ENCODE measurements at regions not wholly inside any gene's neighbourhood (a gene's known extent, or its start where the extent isn't known, plus 50 kb on each side); places are given as distances from the start of the nearest gene placed in this dataset.
"Not testable (repeated sequence)": the region's sequence is repeated elsewhere in the genome, so short reads cannot be mapped to it uniquely, and the experiment has no call there.

DNA sequence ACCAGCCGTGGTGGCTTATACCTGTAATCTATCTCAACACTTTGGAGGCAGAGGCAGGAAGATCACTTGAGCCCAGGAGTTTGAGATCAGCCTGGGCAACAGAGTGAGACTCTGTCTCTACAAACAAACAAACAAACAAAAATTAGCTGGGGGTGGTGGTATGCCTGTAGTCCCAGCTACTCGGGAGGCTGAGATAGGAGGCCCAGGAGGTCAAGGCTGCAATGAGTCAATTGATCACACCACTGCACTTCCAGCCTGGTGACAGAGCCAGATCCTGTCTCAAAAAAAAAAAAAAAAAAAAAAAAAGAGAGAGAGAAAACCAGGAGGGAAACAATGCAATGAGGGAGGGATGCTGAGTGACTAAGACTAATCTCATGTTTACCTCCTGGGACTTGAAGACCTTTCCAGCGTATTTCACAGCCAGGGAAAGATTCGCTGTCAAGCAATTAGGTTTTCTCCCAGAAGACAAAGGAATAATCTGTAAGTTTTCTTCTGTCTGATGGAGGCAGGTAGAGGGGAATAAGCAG is 51.1 kb upstream of the MIER3 start:
- H2AFZ ChIP-seq (ENCODE audit: low read length, unreplicated experiment): no peak overlapping the region

GRCh38 chr5:57003566-57003965 is 51.6 kb upstream of the MIER3 start:
- H2AFZ ChIP-seq (ENCODE audit: low read length, unreplicated experiment); H3K27ac ChIP-seq (ENCODE audit: low read depth, low read length); H3K4me1 ChIP-seq (ENCODE audit: control insufficient read depth, insufficient read depth, low read length, unreplicated experiment); H3K36me3 ChIP-seq (ENCODE audit: insufficient read depth, low read length); H3K79me2 ChIP-seq (ENCODE audit: control insufficient read depth, insufficient read depth, low read length, unreplicated experiment); H3K4me3 ChIP-seq (ENCODE audit: low read depth, low read length): not testable (repeated sequence)
- H3K27me3 ChIP-seq (ENCODE audit: insufficient read depth, low read length): peaks cover 45% of the 10 kb centered on the region

More for the DNA sequence above, 51.1 kb upstream of the MIER3 start:
- H3K36me3 ChIP-seq (ENCODE audit: insufficient read depth, low read length): no peaks in the 10 kb centered on the region
- H3K27me3 ChIP-seq (ENCODE audit: insufficient read depth, low read length): peaks cover 45% of the 10 kb centered on the region
- H3K27ac ChIP-seq (ENCODE audit: low read depth, low read length): no peak overlapping the region
- H3K79me2 ChIP-seq (ENCODE audit: control insufficient read depth, insufficient read depth, low read length, unreplicated experiment): no peaks in the 10 kb centered on the region
- H3K4me3 ChIP-seq (ENCODE audit: low read depth, low read length): no peak overlapping the region
- no peaks in the 10 kb centered on the region for H3K4me1 ChIP-seq (ENCODE audit: control insufficient read depth, insufficient read depth, low read length, unreplicated experiment)

- H2AFZ ChIP-seq (ENCODE audit: low read length, unreplicated experiment): no peak overlapping the region
- no peaks in the 10 kb centered on the region for H3K4me1 ChIP-seq (ENCODE audit: control insufficient read depth, insufficient read depth, low read length, unreplicated experiment)
- no peak overlapping the region for H3K27ac ChIP-seq (ENCODE audit: low read depth, low read length)
- no peaks in the 10 kb centered on the region for H3K79me2 ChIP-seq (ENCODE audit: control insufficient read depth, insufficient read depth, low read length, unreplicated experiment)
- H3K4me3 ChIP-seq (ENCODE audit: low read depth, low read length): no peak overlapping the region
- H3K36me3 ChIP-seq (ENCODE audit: insufficient read depth, low read length): no peaks in the 10 kb centered on the region
- peaks cover 43% of the 10 kb centered on the region for H3K27me3 ChIP-seq (ENCODE audit: insufficient read depth, low read length)
Observed at GRCh38 chr5:57004800-57005199, 52.9 kb upstream of the MIER3 start.

GRCh38 chr5:57007344-57007743 is 55.4 kb upstream of the MIER3 start:
- Histone ChIP-seq H3K36me3 (ENCODE audit: insufficient read depth, low read length) (no peaks in the 10 kb centered on the region), H3K79me2 (ENCODE audit: control insufficient read depth, insufficient read depth, low read length, unreplicated experiment) (no peaks in the 10 kb centered on the region), H3K27me3 (ENCODE audit: insufficient read depth, low read length) (peaks cover 29% of the 10 kb centered on the region), H3K27ac (ENCODE audit: low read depth, low read length) (no peak overlapping the region), H3K4me3 (ENCODE audit: low read depth, low read length) (no peak overlapping the region), H2AFZ (ENCODE audit: low read length, unreplicated experiment) (no peak overlapping the region), H3K4me1 (ENCODE audit: control insufficient read depth, insufficient read depth, low read length, unreplicated experiment) (no peaks in the 10 kb centered on the region)

- H3K27ac ChIP-seq (ENCODE audit: low read depth, low read length): no peak overlapping the region
- no peaks in the 10 kb centered on the region for H3K79me2 ChIP-seq (ENCODE audit: control insufficient read depth, insufficient read depth, low read length, unreplicated experiment)
- no peak overlapping the region for H2AFZ ChIP-seq (ENCODE audit: low read length, unreplicated experiment)
- H3K27me3 ChIP-seq (ENCODE audit: insufficient read depth, low read length): peaks cover 26% of the 10 kb centered on the region
- no peak overlapping the region for H3K4me3 ChIP-seq (ENCODE audit: low read depth, low read length)
- H3K36me3 ChIP-seq (ENCODE audit: insufficient read depth, low read length): no peaks in the 10 kb centered on the region
- H3K4me1 ChIP-seq (ENCODE audit: control insufficient read depth, insufficient read depth, low read length, unreplicated experiment): no peaks in the 10 kb centered on the region
Observed at GRCh38 chr5:57009811-57010210, 57.9 kb upstream of the MIER3 start.

GRCh38 chr5:57010786-57011185 is 58.9 kb upstream of the MIER3 start:
- Histone ChIP-seq H3K36me3 (ENCODE audit: insufficient read depth, low read length) (no peaks in the 10 kb centered on the region), H3K4me3 (ENCODE audit: low read depth, low read length) (no peak overlapping the region), H3K4me1 (ENCODE audit: control insufficient read depth, insufficient read depth, low read length, unreplicated experiment) (no peaks in the 10 kb centered on the region), H3K27ac (ENCODE audit: low read depth, low read length) (no peak overlapping the region), H2AFZ (ENCODE audit: low read length, unreplicated experiment) (no peak overlapping the region), H3K27me3 (ENCODE audit: insufficient read depth, low read length) (peaks cover 30% of the 10 kb centered on the region), H3K79me2 (ENCODE audit: control insufficient read depth, insufficient read depth, low read length, unreplicated experiment) (no peaks in the 10 kb centered on the region)

- Histone ChIP-seq H3K4me3 (ENCODE audit: low read depth, low read length) (no peak overlapping the region), H3K4me1 (ENCODE audit: control insufficient read depth, insufficient read depth, low read length, unreplicated experiment) (no peaks in the 10 kb centered on the region), H3K27ac (ENCODE audit: low read depth, low read length) (no peak overlapping the region), H2AFZ (ENCODE audit: low read length, unreplicated experiment) (no peak overlapping the region), H3K79me2 (ENCODE audit: control insufficient read depth, insufficient read depth, low read length, unreplicated experiment) (no peaks in the 10 kb centered on the region), H3K36me3 (ENCODE audit: insufficient read depth, low read length) (no peaks in the 10 kb centered on the region), H3K27me3 (ENCODE audit: insufficient read depth, low read length) (peaks cover 30% of the 10 kb centered on the region)
Observed at GRCh38 chr5:57012511-57012910, 60.6 kb upstream of the MIER3 start.

GRCh38 chr5:57025961-57026360 is 74.0 kb upstream of the MIER3 start:
- H3K79me2 ChIP-seq (ENCODE audit: control insufficient read depth, insufficient read depth, low read length, unreplicated experiment): no peaks in the 10 kb centered on the region
- peaks cover 11% of the 10 kb centered on the region for H3K27me3 ChIP-seq (ENCODE audit: insufficient read depth, low read length)
- no peak overlapping the region for H3K27ac ChIP-seq (ENCODE audit: low read depth, low read length)
- H3K4me3 ChIP-seq (ENCODE audit: low read depth, low read length): no peak overlapping the region
- H2AFZ ChIP-seq (ENCODE audit: low read length, unreplicated experiment): no peak overlapping the region
- H3K4me1 ChIP-seq (ENCODE audit: control insufficient read depth, insufficient read depth, low read length, unreplicated experiment): no peaks in the 10 kb centered on the region
- no peaks in the 10 kb centered on the region for H3K36me3 ChIP-seq (ENCODE audit: insufficient read depth, low read length)

DNA sequence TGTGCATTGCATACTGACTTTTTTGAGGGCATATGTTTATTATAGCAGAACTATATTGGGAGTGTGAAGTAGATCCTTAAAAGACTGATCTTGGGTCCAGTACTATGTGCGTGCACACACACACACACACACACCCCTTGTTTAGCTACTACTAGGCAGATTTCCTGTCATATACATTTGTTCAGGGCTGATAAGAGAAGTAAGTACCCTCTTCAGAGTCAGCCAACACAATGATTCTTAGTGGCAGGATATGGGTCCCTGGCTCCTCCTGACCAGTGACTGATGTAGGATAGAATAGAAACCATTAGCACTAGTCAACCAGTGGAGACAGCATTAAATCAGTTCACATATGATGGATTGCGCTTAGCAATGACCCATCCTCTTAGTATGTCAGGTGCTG is 76.2 kb upstream of the MIER3 start:
- H3K36me3 ChIP-seq (ENCODE audit: insufficient read depth, low read length): no peaks in the 10 kb centered on the region
- no peak overlapping the region for H2AFZ ChIP-seq (ENCODE audit: low read length, unreplicated experiment)
- H3K4me1 ChIP-seq (ENCODE audit: control insufficient read depth, insufficient read depth, low read length, unreplicated experiment): no peaks in the 10 kb centered on the region
- H3K27me3 ChIP-seq (ENCODE audit: insufficient read depth, low read length): peaks cover 12% of the 10 kb centered on the region
- H3K4me3 ChIP-seq (ENCODE audit: low read depth, low read length): no peak overlapping the region
- H3K27ac ChIP-seq (ENCODE audit: low read depth, low read length): no peak overlapping the region
- no peaks in the 10 kb centered on the region for H3K79me2 ChIP-seq (ENCODE audit: control insufficient read depth, insufficient read depth, low read length, unreplicated experiment)

- Histone ChIP-seq H3K27me3 (ENCODE audit: insufficient read depth, low read length) (peaks cover 22% of the 10 kb centered on the region), H3K79me2 (ENCODE audit: control insufficient read depth, insufficient read depth, low read length, unreplicated experiment) (no peaks in the 10 kb centered on the region), H2AFZ (ENCODE audit: low read length, unreplicated experiment) (no peak overlapping the region), H3K27ac (ENCODE audit: low read depth, low read length) (no peak overlapping the region), H3K4me3 (ENCODE audit: low read depth, low read length) (no peak overlapping the region), H3K4me1 (ENCODE audit: control insufficient read depth, insufficient read depth, low read length, unreplicated experiment) (no peaks in the 10 kb centered on the region), H3K36me3 (ENCODE audit: insufficient read depth, low read length) (no peaks in the 10 kb centered on the region)
Observed at GRCh38 chr5:57032151-57032551, 80.2 kb upstream of the MIER3 start.

GRCh38 chr5:57033103-57033502 is 81.2 kb upstream of the MIER3 start:
- Histone ChIP-seq H3K4me1 (ENCODE audit: control insufficient read depth, insufficient read depth, low read length, unreplicated experiment) (no peaks in the 10 kb centered on the region), H3K27ac (ENCODE audit: low read depth, low read length) (no peak overlapping the region)

More at GRCh38 chr5:57033103-57033502, 81.2 kb upstream of the MIER3 start:
- Histone ChIP-seq H3K27me3 (ENCODE audit: insufficient read depth, low read length) (peaks cover 18% of the 10 kb centered on the region), H2AFZ (ENCODE audit: low read length, unreplicated experiment) (no peak overlapping the region), H3K79me2 (ENCODE audit: control insufficient read depth, insufficient read depth, low read length, unreplicated experiment) (no peaks in the 10 kb centered on the region), H3K36me3 (ENCODE audit: insufficient read depth, low read length) (no peaks in the 10 kb centered on the region), H3K4me3 (ENCODE audit: low read depth, low read length) (no peak overlapping the region)

Data from ACC112 (cell line).